Glutamatergic neuron (in vitro differentiated cells): ENCODE measurements at regions not wholly inside any gene's neighbourhood (a gene's known extent, or its start where the extent isn't known, plus 50 kb on each side); places are given as distances from the start of the nearest gene placed in this dataset.
A peak's percentile ranks its signal among the peaks of the same experiment; 100 is the strongest.

Experiments used
- DNase-seq: peaks from one replicate; pipeline ENCODE4 v3.0.0; 2022
- H3K27ac Mint-ChIP-seq: one replicate; pipeline ENCODE4 v1.8.0; 2020; ENCODE audit warnings: mild to moderate bottlenecking, mixed read lengths, inconsistent platforms; ENCODE audit not compliant: unreplicated experiment
- H3K27me3 Mint-ChIP-seq: one replicate; pipeline ENCODE4 v1.8.0; 2020; ENCODE audit warnings: mild to moderate bottlenecking, moderate library complexity, mixed read lengths, inconsistent platforms; ENCODE audit not compliant: unreplicated experiment
- H3K36me3 Mint-ChIP-seq: one replicate; pipeline ENCODE4 v1.8.0; 2020; ENCODE audit warnings: mild to moderate bottlenecking, mixed read lengths, inconsistent platforms; ENCODE audit not compliant: unreplicated experiment
- H3K4me1 Mint-ChIP-seq: one replicate; pipeline ENCODE4 v1.8.0; 2020; ENCODE audit warnings: mild to moderate bottlenecking, low read depth, mixed read lengths, inconsistent platforms; ENCODE audit not compliant: unreplicated experiment
- H3K4me3 Mint-ChIP-seq: one replicate; pipeline ENCODE4 v1.8.0; 2020; ENCODE audit warnings: mild to moderate bottlenecking, mixed read lengths, inconsistent platforms; ENCODE audit not compliant: unreplicated experiment
- H3K9me3 Mint-ChIP-seq: one replicate; pipeline ENCODE4 v1.8.0; 2020; ENCODE audit warnings: mild to moderate bottlenecking, moderate library complexity, mixed read lengths, inconsistent platforms; ENCODE audit not compliant: unreplicated experiment
- CTCF ChIP-seq: fragments of 200-600 bp; sonication (generic); IDR thresholded peaks from one replicate; pipeline ENCODE4 v1.5.0; 2021; ENCODE audit not compliant: partially characterized antibody, unreplicated experiment

GRCh38 chr3:19093084-19093483, 55.2 kb upstream of the KCNH8 start:
- Mint-ChIP-seq H3K27me3 (peaks cover 2% of the 10 kb centered on the region), H3K4me3 (no peak overlapping the region), H3K27ac (no peak overlapping the region)

GRCh38 chr3:19077388-19077787, 70.9 kb upstream of the KCNH8 start:
- peaks cover 2% of the 10 kb centered on the region for H3K9me3 Mint-ChIP-seq
- no peak for TF ChIP-seq CTCF
- no peaks in the 10 kb centered on the region for H3K27me3 Mint-ChIP-seq
- H3K36me3 Mint-ChIP-seq: no peaks in the 10 kb centered on the region
- no peak for DNase-seq
- peaks cover 11% of the 10 kb centered on the region for H3K4me1 Mint-ChIP-seq
- H3K27ac Mint-ChIP-seq: no peak overlapping the region
- no peak overlapping the region for H3K4me3 Mint-ChIP-seq

More at GRCh38 chr3:19093084-19093483, 55.2 kb upstream of the KCNH8 start:
- DNase-seq: no peak
- H3K4me1 Mint-ChIP-seq: no peaks in the 10 kb centered on the region
- no peaks in the 10 kb centered on the region for H3K36me3 Mint-ChIP-seq
- TF ChIP-seq CTCF: no peak
- H3K9me3 Mint-ChIP-seq: peaks cover 1% of the 10 kb centered on the region

GRCh38 chr3:19075037-19075436, 73.3 kb upstream of the KCNH8 start:
- Mint-ChIP-seq H3K4me1 (peaks cover 11% of the 10 kb centered on the region), H3K27ac (no peak overlapping the region), H3K27me3 (no peaks in the 10 kb centered on the region), H3K4me3 (no peak overlapping the region), H3K9me3 (peaks cover 2% of the 10 kb centered on the region), H3K36me3 (no peaks in the 10 kb centered on the region)
- TF ChIP-seq CTCF: no peak
- DNase-seq: no peak

GRCh38 chr3:19074257-19074900, 73.9 kb upstream of the KCNH8 start:
- no peaks in the 10 kb centered on the region for H3K27me3 Mint-ChIP-seq
- H3K4me1 Mint-ChIP-seq: peaks cover 11% of the 10 kb centered on the region
- peaks cover 2% of the 10 kb centered on the region for H3K9me3 Mint-ChIP-seq
- DNase-seq: no peak
- no peak for TF ChIP-seq CTCF
- no peaks in the 10 kb centered on the region for H3K36me3 Mint-ChIP-seq
- no peak overlapping the region for H3K4me3 Mint-ChIP-seq
- peak overlapping the region; percentile 29 for H3K27ac Mint-ChIP-seq

GRCh38 chr3:19073341-19074105, 74.8 kb upstream of the KCNH8 start:
- Mint-ChIP-seq H3K27ac (no peak overlapping the region), H3K36me3 (peaks cover 4% of the 10 kb centered on the region), H3K9me3 (peaks cover 2% of the 10 kb centered on the region), H3K27me3 (no peaks in the 10 kb centered on the region), H3K4me3 (no peak overlapping the region), H3K4me1 (peaks cover 11% of the 10 kb centered on the region)
- no peak for DNase-seq
- no peak for TF ChIP-seq CTCF
